Thoracic aorta (tissue), 2 donors: ENCODE measurements at regions not wholly inside any gene's neighbourhood (a gene's known extent, or its start where the extent isn't known, plus 50 kb on each side); places are given as distances from the start of the nearest gene placed in this dataset.

ENCODE experiments used
- ATAC-seq: fragments of 150-250 bp; one replicate; pipeline ENCODE4 v1.8.0; 2017; ENCODE audit warnings: low read depth; ENCODE audit not compliant: insufficient number of reproducible peaks, low FRiP score
- DNase-seq: peaks from one replicate; pipeline ENCODE4 v3.0.0-alpha.2; 2020; ENCODE audit warnings: low spot score
- H3K27ac ChIP-seq, 2 donors: fragments of 200-600 bp; sonication (generic); 1 replicate in 1 of 2; 2 replicates in 1 of 2; pipeline ENCODE4 v1.5.1; 2016; ENCODE audit warnings: mild to moderate bottlenecking in 2 of 2, moderate library complexity in 2 of 2
- H3K27me3 ChIP-seq: fragments of 200-600 bp; sonication (generic); replicated peaks from 2 replicates; pipeline ENCODE4 v1.6.0; 2016; ENCODE audit warnings: mild to moderate bottlenecking; ENCODE audit not compliant: insufficient read depth
- H3K36me3 ChIP-seq: fragments of 200-600 bp; sonication (generic); one replicate; pipeline ENCODE4 v1.5.1; 2016
- H3K4me1 ChIP-seq, 2 donors: fragments of 200-600 bp; sonication (generic); 1 replicate in 1 of 2; 2 replicates in 1 of 2; pipeline versions ENCODE4 v1.5.1 to v1.6.0; 2016; ENCODE audit warnings: low read depth in 2 of 2, mild to moderate bottlenecking in 1 of 2; ENCODE audit not compliant: control insufficient read depth in 1 of 2
- H3K4me3 ChIP-seq: fragments of 200-600 bp; sonication (generic); 2 replicates; pipeline ENCODE4 v1.5.1; 2016; ENCODE audit warnings: mild to moderate bottlenecking
- H3K9me3 ChIP-seq: fragments of 200-600 bp; sonication (generic); 2 replicates; pipeline ENCODE4 v1.5.1; 2016
- TF ChIP-seq, protein P1 (sequence below): fragments of 200-600 bp; sonication (generic); IDR thresholded peaks from one replicate; pipeline ENCODE4 v1.5.1; 2019; ENCODE audit warnings: antibody characterized with exemption

DNA sequence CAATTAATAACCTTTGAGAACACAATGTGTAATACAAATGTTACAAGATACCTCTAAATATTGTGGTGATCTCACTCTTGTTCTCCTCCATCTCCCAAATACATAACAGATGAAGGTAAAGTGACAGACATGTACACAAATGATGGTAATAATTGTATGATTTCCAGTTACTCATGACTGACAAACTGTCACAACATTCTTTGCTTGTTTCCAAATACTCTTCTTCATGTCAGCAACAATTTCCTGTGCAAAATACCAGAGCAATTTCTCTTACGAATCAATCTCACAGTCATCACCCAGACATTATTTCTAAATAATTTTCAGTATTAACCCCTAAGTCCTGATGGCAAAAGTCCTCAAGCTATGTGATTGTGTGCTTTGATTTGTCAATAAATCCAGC, 92.9 kb downstream of the RPS12 start:
- Histone ChIP-seq H3K36me3 (no peaks in the 10 kb centered on the region), H3K4me3 (no peak overlapping the region), H3K4me1 (no peaks in the 10 kb centered on the region), H3K27me3 (no peaks in the 10 kb centered on the region), H3K27ac (no peak overlapping the region), H3K9me3 (no peaks in the 10 kb centered on the region)
- TF ChIP-seq, protein P1, sequence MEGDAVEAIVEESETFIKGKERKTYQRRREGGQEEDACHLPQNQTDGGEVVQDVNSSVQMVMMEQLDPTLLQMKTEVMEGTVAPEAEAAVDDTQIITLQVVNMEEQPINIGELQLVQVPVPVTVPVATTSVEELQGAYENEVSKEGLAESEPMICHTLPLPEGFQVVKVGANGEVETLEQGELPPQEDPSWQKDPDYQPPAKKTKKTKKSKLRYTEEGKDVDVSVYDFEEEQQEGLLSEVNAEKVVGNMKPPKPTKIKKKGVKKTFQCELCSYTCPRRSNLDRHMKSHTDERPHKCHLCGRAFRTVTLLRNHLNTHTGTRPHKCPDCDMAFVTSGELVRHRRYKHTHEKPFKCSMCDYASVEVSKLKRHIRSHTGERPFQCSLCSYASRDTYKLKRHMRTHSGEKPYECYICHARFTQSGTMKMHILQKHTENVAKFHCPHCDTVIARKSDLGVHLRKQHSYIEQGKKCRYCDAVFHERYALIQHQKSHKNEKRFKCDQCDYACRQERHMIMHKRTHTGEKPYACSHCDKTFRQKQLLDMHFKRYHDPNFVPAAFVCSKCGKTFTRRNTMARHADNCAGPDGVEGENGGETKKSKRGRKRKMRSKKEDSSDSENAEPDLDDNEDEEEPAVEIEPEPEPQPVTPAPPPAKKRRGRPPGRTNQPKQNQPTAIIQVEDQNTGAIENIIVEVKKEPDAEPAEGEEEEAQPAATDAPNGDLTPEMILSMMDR, result no peak
- DNase-seq, result no peak
- ATAC-seq, result no peak

- TF ChIP-seq, protein P1, result no peak
These were observed 93.5 kb downstream of the RPS12 start for GRCh38 chr6:132907914-132908313.

DNA sequence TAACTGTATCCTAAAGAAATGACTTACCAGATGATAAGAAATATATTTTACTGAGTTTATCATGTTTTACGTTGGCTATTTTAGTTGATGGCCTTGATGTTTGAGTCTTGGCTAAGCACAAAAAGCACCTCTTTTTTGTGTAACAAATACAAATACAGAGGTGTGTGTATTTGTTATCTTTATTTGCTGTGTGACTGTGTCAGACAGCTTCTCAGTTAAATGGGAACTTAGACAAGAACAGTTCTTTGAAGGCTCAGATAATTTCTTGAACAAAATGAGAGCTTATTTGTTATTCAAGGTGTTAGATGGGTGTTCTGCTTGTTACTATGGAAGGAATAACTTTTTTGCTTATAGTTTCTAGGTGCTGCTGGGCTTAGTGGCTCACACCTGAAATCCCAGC, 95.4 kb downstream of the RPS12 start:
- TF ChIP-seq, protein P1, result no peak
- ATAC-seq, result no peak
- Histone ChIP-seq H3K36me3 (no peaks in the 10 kb centered on the region), H3K27me3 (no peaks in the 10 kb centered on the region), H3K9me3 (no peaks in the 10 kb centered on the region), H3K4me1 (no peaks in the 10 kb centered on the region), H3K4me3 (no peak overlapping the region), H3K27ac (no peak overlapping the region)
- DNase-seq, result no peak

More at GRCh38 chr6:132907914-132908313, 93.5 kb downstream of the RPS12 start:
- no peak for ATAC-seq
- H3K27ac ChIP-seq, result no peak overlapping the region
- H3K36me3 ChIP-seq, result no peaks in the 10 kb centered on the region
- no peak for DNase-seq
- H3K9me3 ChIP-seq, result no peaks in the 10 kb centered on the region
- H3K4me3 ChIP-seq, result no peak overlapping the region
- H3K27me3 ChIP-seq, result no peaks in the 10 kb centered on the region
- H3K4me1 ChIP-seq, result no peaks in the 10 kb centered on the region

DNA sequence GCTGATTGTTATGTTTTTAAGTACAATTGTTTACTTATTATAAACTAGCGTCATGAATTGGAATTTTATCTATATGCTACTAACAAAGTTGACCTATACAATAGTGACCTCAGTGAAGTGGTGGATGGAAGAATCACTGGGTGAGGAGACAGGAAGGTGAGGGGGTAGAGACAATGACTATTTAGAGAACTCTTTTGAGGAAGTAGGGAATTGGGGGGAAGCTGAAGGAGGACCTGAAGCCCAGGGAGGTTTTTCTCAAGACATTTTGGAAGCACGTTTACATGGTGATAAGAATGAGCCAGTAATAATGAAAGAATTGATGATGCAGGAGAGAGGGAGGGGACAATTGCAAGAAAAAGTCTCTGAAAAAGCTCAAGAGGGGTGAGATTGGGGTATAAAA, 96.4 kb downstream of the RPS12 start:
- no peaks in the 10 kb centered on the region for H3K4me1 ChIP-seq
- no peak overlapping the region for H3K27ac ChIP-seq
- H3K9me3 ChIP-seq, result no peaks in the 10 kb centered on the region
- H3K36me3 ChIP-seq, result no peaks in the 10 kb centered on the region
- TF ChIP-seq, protein P1, result no peak
- ATAC-seq (no peak), DNase-seq (no peak)
- no peaks in the 10 kb centered on the region for H3K27me3 ChIP-seq
- no peak overlapping the region for H3K4me3 ChIP-seq

DNA sequence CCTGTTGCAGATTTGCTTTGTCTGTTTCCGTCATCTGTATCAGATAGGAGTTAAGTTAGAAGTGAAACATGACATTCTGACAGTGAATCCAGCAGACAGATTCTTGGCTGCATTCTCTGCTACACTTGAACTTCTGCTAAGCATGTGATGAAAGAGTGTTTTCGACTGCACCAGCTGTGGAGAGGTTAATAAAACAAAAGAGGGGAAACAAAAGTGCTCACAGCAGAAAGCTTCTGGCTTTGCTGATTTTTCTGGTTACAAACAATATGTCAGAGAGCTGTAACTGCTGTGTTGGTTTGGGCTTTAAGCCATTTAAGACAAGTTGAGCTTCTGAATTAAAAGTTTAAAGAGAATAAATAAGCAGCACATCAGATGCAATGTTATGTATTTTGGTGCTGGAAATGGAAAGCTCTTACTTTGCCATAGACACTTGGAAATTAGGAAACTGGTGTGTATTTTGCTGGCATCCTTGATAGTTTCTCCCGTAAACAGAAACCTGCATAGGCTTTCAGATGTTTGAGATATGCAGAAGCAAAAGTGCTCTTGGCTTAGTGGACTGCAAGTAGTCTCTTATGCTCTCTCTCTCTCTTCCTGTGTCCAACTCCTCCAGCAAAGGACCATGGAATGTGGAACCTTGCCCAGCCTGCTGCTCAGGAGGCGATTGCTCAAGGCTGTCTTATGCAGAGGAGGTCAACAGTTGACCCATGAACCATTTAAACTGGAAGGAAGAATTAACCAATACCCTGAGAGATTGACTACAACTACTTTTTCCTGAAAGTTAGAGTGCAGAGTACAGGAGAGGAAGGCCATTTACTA, 104.9 kb downstream of the RPS12 start:
- H3K9me3 ChIP-seq, result no peaks in the 10 kb centered on the region
- no peak for DNase-seq
- H3K36me3 ChIP-seq, result no peaks in the 10 kb centered on the region
- TF ChIP-seq, protein P1, result no peak
- peaks cover 4 to 7% of the 10 kb centered on the region in 2 donors for H3K4me1 ChIP-seq
- ATAC-seq, result peak; percentile 47
- no peak overlapping the region for H3K4me3 ChIP-seq
- H3K27me3 ChIP-seq, result no peaks in the 10 kb centered on the region
- H3K27ac ChIP-seq, result no peak overlapping the region
